ENCODE measurements at regions not wholly inside any gene's neighbourhood (a gene's known extent, or its start where the extent isn't known, plus 50 kb on each side); places are given as distances from the start of the nearest gene placed in this dataset.

- H3K27ac ChIP-seq (ENCODE audit: control insufficient read depth, insufficient read depth, low read length), result no peak overlapping the region
- no peaks in the 10 kb centered on the region for H3K79me2 ChIP-seq (ENCODE audit: control insufficient read depth, insufficient read depth, low read length)
- TF ChIP-seq, protein P1, sequence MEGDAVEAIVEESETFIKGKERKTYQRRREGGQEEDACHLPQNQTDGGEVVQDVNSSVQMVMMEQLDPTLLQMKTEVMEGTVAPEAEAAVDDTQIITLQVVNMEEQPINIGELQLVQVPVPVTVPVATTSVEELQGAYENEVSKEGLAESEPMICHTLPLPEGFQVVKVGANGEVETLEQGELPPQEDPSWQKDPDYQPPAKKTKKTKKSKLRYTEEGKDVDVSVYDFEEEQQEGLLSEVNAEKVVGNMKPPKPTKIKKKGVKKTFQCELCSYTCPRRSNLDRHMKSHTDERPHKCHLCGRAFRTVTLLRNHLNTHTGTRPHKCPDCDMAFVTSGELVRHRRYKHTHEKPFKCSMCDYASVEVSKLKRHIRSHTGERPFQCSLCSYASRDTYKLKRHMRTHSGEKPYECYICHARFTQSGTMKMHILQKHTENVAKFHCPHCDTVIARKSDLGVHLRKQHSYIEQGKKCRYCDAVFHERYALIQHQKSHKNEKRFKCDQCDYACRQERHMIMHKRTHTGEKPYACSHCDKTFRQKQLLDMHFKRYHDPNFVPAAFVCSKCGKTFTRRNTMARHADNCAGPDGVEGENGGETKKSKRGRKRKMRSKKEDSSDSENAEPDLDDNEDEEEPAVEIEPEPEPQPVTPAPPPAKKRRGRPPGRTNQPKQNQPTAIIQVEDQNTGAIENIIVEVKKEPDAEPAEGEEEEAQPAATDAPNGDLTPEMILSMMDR (optimal IDR thresholded peaks at IDR 0.05 in 1 of 3, IDR thresholded peaks at IDR 0.05 in 1 of 3, conservative IDR thresholded peaks at IDR 0.05 in 1 of 3; ENCODE audit: extremely low read depth in 1 of 3, insufficient read depth in 2 of 3, low read length in 3 of 3), result no peak
- TF ChIP-seq EZH2 (IDR thresholded peaks at IDR 0.05; ENCODE audit: low read length), result no peak
- H3K9me1 ChIP-seq (ENCODE audit: control insufficient read depth, extremely low read depth, insufficient read depth, low read length), result no peaks in the 10 kb centered on the region
- H3K27me3 ChIP-seq (ENCODE audit: control insufficient read depth, extremely low read depth, insufficient read depth, low read length), result no peaks in the 10 kb centered on the region
- H3K4me1 ChIP-seq (ENCODE audit: control insufficient read depth, extremely low read depth, insufficient read depth, low read length), result no peaks in the 10 kb centered on the region
- no peaks in the 10 kb centered on the region for H3K9me3 ChIP-seq (ENCODE audit: control insufficient read depth, low read depth, low read length)
- H3K4me2 ChIP-seq (ENCODE audit: control insufficient read depth, extremely low read depth, insufficient read depth, low read depth, low read length), result no peak overlapping the region
- no peak overlapping the region for H3K4me3 ChIP-seq (ENCODE audit: control insufficient read depth in 2 of 3, extremely low read depth in 1 of 3, insufficient read depth in 2 of 3, low read depth in 1 of 3, low read length in 3 of 3)
- no peaks in the 10 kb centered on the region for H3K36me3 ChIP-seq (ENCODE audit: control insufficient read depth in 2 of 2, extremely low read depth in 1 of 2, insufficient read depth in 2 of 2, low read length in 2 of 2)
- FAIRE-seq (no peak), DNase-seq (ENCODE audit: low read depth, low spot score) (no peak)
- H4K20me1 ChIP-seq (ENCODE audit: control insufficient read depth, extremely low read depth, insufficient read depth, low read length), result no peaks in the 10 kb centered on the region
- H2AFZ ChIP-seq (ENCODE audit: control insufficient read depth, low read length), result no peak overlapping the region
- dilution Hi-C loops (cut with MboI; ENCODE audit: extremely low pct_ligation_motif_present, low sequenced_read_pairs), result no loop called here
- no peak overlapping the region for H3K9ac ChIP-seq (ENCODE audit: control insufficient read depth, extremely low read depth, insufficient read depth, low read length)
These were observed 916.2 kb upstream of the GHITM start for GRCh38 chr10:83222832-83223742.

- Histone ChIP-seq H3K9me1 (ENCODE audit: control insufficient read depth, extremely low read depth, insufficient read depth, low read length) (no peaks in the 10 kb centered on the region), H3K27ac (ENCODE audit: control insufficient read depth, insufficient read depth, low read length) (no peak overlapping the region), H3K9ac (ENCODE audit: control insufficient read depth, extremely low read depth, insufficient read depth, low read length) (no peak overlapping the region), H4K20me1 (ENCODE audit: control insufficient read depth, extremely low read depth, insufficient read depth, low read length) (no peaks in the 10 kb centered on the region), H3K79me2 (ENCODE audit: control insufficient read depth, insufficient read depth, low read length) (no peaks in the 10 kb centered on the region), H3K9me3 (ENCODE audit: control insufficient read depth, low read depth, low read length) (no peaks in the 10 kb centered on the region), H3K4me1 (ENCODE audit: control insufficient read depth, extremely low read depth, insufficient read depth, low read length) (no peaks in the 10 kb centered on the region), H3K36me3 (ENCODE audit: control insufficient read depth in 2 of 2, extremely low read depth in 1 of 2, insufficient read depth in 2 of 2, low read length in 2 of 2) (no peaks in the 10 kb centered on the region), H3K4me3 (ENCODE audit: control insufficient read depth in 2 of 3, extremely low read depth in 1 of 3, insufficient read depth in 2 of 3, low read depth in 1 of 3, low read length in 3 of 3) (no peak overlapping the region), H3K27me3 (ENCODE audit: control insufficient read depth, extremely low read depth, insufficient read depth, low read length) (no peaks in the 10 kb centered on the region), H3K4me2 (ENCODE audit: control insufficient read depth, extremely low read depth, insufficient read depth, low read depth, low read length) (no peak overlapping the region), H2AFZ (ENCODE audit: control insufficient read depth, low read length) (no peak overlapping the region)
- FAIRE-seq (no peak), DNase-seq (ENCODE audit: low read depth, low spot score) (no peak)
- dilution Hi-C loops (cut with MboI; ENCODE audit: extremely low pct_ligation_motif_present, low sequenced_read_pairs), result no loop called here
- no peak for TF ChIP-seq EZH2 (IDR thresholded peaks at IDR 0.05; ENCODE audit: low read length)
- TF ChIP-seq, protein P1 (optimal IDR thresholded peaks at IDR 0.05 in 1 of 3, IDR thresholded peaks at IDR 0.05 in 1 of 3, conservative IDR thresholded peaks at IDR 0.05 in 1 of 3; ENCODE audit: extremely low read depth in 1 of 3, insufficient read depth in 2 of 3, low read length in 3 of 3), result no peak
These were observed 913.5 kb upstream of the GHITM start for GRCh38 chr10:83225781-83226180.

Data from keratinocyte (primary cell).